AG09319 (cell line): ENCODE measurements at regions not wholly inside any gene's neighbourhood (a gene's known extent, or its start where the extent isn't known, plus 50 kb on each side); places are given as distances from the start of the nearest gene placed in this dataset.
A peak's percentile ranks its signal among the peaks of the same experiment; 100 is the strongest.
"Not testable (repeated sequence)": the region's sequence is repeated elsewhere in the genome, so short reads cannot be mapped to it uniquely, and the experiment has no call there.

Experiments
- DNase-seq: peaks from one replicate; pipeline ENCODE4 v3.0.0-alpha.2; 2010; ENCODE audit warnings: low read depth; ENCODE audit errors: extremely low read depth
- TF ChIP-seq, protein P1 (sequence below): IDR thresholded peaks from 2 replicates; pipeline ENCODE4 v1.5.1; 2011; ENCODE audit warnings: low read depth, mild to moderate bottlenecking, inconsistent platforms, low read length, moderate library complexity

DNA sequence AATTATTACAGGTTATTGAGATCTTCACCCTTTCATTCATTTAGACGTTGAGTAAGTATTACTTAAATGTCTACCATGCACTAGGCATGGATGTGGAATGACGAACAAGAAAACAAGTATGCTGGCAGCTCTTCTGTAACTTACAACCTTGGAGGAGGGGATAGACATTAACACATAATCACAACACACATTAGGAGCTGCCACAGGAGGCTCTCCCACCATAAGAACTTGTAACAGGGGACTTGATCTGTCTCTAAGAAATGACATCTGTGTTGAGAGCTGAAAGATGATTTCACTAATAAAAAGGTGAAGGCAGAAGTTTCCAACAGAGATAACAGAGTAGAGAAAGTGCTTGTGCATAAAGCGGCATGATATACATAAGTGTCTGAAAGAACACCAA lies 384.7 kb upstream of the ZEB2 start:
- DNase-seq: no peak
- TF ChIP-seq, protein P1, sequence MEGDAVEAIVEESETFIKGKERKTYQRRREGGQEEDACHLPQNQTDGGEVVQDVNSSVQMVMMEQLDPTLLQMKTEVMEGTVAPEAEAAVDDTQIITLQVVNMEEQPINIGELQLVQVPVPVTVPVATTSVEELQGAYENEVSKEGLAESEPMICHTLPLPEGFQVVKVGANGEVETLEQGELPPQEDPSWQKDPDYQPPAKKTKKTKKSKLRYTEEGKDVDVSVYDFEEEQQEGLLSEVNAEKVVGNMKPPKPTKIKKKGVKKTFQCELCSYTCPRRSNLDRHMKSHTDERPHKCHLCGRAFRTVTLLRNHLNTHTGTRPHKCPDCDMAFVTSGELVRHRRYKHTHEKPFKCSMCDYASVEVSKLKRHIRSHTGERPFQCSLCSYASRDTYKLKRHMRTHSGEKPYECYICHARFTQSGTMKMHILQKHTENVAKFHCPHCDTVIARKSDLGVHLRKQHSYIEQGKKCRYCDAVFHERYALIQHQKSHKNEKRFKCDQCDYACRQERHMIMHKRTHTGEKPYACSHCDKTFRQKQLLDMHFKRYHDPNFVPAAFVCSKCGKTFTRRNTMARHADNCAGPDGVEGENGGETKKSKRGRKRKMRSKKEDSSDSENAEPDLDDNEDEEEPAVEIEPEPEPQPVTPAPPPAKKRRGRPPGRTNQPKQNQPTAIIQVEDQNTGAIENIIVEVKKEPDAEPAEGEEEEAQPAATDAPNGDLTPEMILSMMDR: no peak

GRCh38 chr2:144903045-144903444 lies 383.1 kb upstream of the ZEB2 start:
- not testable (repeated sequence) for DNase-seq

DNA sequence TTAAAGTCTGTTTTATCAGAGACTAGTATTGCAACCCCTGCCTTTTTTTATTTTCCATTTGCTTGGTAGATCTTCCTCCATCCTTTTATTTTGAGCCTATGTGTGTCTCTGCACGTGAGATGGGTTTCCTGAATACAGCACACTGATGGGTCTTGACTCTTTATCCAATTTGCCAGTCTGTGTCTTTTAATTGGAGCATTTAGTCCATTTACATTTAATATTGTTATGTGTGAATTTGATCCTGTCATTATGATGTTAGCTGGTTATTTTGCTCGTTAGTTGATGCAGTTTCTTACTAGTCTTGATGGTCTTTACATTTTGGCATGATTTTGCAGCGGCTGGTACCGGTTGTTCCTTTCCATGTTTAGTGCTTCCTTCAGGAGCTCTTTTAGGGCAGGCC lies 381.5 kb upstream of the ZEB2 start:
- DNase-seq: not testable (repeated sequence)

GRCh38 chr2:144896341-144896740 lies 376.4 kb upstream of the ZEB2 start:
- TF ChIP-seq, protein P1: no peak
- DNase-seq: no peak

DNA sequence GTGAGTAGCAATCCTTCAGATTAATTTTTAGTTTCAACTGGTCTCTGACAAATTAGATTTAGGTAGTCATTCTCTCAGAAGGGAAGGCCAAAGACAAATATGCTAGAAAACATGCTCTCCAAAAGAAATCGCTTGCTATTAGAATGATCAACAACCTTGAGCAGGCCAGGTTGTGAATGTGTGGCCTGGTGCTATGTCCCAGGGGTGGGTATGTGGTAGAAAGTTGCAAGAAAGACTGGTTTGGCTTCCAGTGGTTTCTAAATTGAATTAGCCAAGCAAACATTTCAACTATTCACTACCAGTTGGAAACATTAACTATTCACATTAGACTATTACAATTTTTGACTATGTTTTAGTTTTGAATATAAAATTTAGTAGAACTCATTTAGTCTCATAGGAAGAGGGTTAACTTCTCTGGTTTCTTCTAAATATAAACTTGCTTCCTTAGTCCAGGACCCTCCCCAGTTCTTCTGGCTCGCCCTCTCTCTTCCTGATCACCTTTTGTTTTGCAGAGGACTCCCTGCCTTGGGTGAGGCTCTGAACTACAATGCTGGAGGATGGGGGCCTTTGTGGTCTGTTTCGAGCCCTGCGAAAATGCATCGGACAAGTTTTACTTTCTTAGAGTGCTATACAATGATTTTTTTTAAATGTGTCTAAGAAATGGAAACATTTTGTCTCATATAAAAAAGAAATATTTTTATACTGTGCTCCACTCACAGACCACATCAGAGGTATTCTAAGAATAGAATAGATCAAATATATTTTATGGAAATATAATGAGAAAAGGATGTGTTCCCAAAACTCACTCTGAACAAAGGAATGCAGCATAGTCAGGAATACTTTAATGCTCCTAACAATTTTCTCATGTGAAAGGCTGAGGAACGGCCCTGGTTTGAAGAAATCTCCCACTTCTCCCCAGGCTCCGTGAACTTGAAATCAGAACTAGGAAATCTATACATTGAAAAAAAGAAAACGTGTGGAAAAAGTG lies 375.0 kb upstream of the ZEB2 start:
- no peak for DNase-seq
- TF ChIP-seq, protein P1: no peak

GRCh38 chr2:144893464-144893863 lies 373.5 kb upstream of the ZEB2 start:
- TF ChIP-seq, protein P1: no peak
- DNase-seq: no peak

DNA sequence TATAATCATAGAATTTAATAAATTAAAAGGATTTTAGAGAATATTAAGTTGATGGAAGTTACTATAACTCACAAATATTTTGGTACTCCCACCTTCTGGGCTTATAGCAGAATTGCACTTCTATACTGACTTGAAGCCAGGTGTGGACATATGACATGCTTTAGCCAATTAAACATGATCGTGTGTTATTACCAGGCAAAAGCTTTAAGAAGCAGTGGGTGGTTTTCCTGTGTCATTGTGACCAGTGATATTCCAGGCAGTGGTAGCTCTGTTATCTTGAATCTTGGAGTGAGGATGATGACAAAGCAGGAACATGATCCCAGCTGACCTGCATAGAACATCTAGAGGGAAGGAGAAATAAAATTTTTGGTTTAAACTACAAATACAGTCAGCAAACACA lies 370.9 kb upstream of the ZEB2 start:
- TF ChIP-seq, protein P1: peak; percentile 16
- no peak for DNase-seq

GRCh38 chr2:144889348-144889747 lies 369.4 kb upstream of the ZEB2 start:
- DNase-seq: no peak
- TF ChIP-seq, protein P1: no peak
